ENCODE measurements at regions not wholly inside any gene's neighbourhood (a gene's known extent, or its start where the extent isn't known, plus 50 kb on each side); places are given as distances from the start of the nearest gene placed in this dataset.

- no peak for ATAC-seq (replicated peaks in 6 of 8)
- in situ Hi-C loops (cut with MboI; ENCODE audit: low pct_unique_long_range_greater_than_20kb in 2 of 9, low sequenced_read_pairs in 9 of 9, unreplicated experiment in 9 of 9): no loop called here
- peaks cover 0 to 10% of the 10 kb centered on the region in 2 donors for H3K4me1 ChIP-seq (replicated peaks in 1 of 2)
- H3K27ac ChIP-seq: no peak overlapping the region
- H3K4me3 ChIP-seq: no peak overlapping the region
- 0 to 100% (median 80%) methylated on average over 1 to 3 of the region's 3 CpGs; no CpG with 5 or more reads in 4 of the 10 experiments for WGBS, 10 experiments
Observed at GRCh38 chr17:33492731-33493265, 199.7 kb upstream of the ASIC2 start.

- Histone ChIP-seq H3K4me3 (no peak overlapping the region), H3K27ac (no peak overlapping the region), H3K4me1 (replicated peaks in 1 of 2) (peaks cover 0 to 10% of the 10 kb centered on the region in 2 donors)
- 38 to 89% (median 64%) methylated on average over 1 to 4 of the region's 5 CpGs for WGBS, 10 experiments
- no peak for ATAC-seq (replicated peaks in 6 of 8)
- in situ Hi-C loops (cut with MboI; ENCODE audit: low pct_unique_long_range_greater_than_20kb in 2 of 9, low sequenced_read_pairs in 9 of 9, unreplicated experiment in 9 of 9): no loop called here
Observed at GRCh38 chr17:33493566-33493965, 200.5 kb upstream of the ASIC2 start.

DNA sequence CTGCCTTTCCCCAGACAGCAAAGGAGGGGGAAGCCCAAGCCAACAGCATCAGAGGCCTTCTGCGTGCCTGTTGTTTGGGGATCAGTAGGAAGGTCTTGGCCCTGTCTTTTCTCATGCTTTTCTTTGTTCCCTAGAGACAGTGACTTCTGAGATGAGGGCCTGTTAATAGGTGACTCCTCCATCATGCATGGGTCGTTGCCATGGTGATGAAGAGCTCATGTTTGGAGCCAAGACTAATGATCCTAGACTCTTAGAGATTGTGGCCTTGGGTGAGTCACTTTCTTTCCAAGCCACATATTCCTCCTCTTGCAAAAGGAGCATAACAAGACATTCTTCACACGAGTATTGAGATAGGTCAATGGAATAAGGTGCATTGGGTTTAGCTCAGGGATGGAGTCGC is 201.1 kb upstream of the ASIC2 start:
- Histone ChIP-seq H3K4me1 (replicated peaks in 1 of 2) (peaks cover 0 to 10% of the 10 kb centered on the region in 2 donors), H3K4me3 (no peak overlapping the region), H3K27ac (no peak overlapping the region)
- WGBS, 10 experiments: 0 to 62% (median 48%) methylated on average over 1 to 4 of the region's 4 CpGs; no CpG with 5 or more reads in 1 of the 10 experiments
- in situ Hi-C loops (cut with MboI; ENCODE audit: low pct_unique_long_range_greater_than_20kb in 2 of 9, low sequenced_read_pairs in 9 of 9, unreplicated experiment in 9 of 9): no loop called here
- peak in 2 of 8 experiments; percentile 50 to 59 for ATAC-seq (replicated peaks in 6 of 8)

- in situ Hi-C loops (cut with MboI; ENCODE audit: low pct_unique_long_range_greater_than_20kb in 2 of 9, low sequenced_read_pairs in 9 of 9, unreplicated experiment in 9 of 9): no loop called here
- no peak for ATAC-seq (replicated peaks in 6 of 8)
- peaks cover 0 to 10% of the 10 kb centered on the region in 2 donors for H3K4me1 ChIP-seq (replicated peaks in 1 of 2)
- no peak overlapping the region for H3K27ac ChIP-seq
- WGBS, 10 experiments: 20 to 75% (median 47%) methylated on average over 2 to 3 of the region's 3 CpGs; no CpG with 5 or more reads in 6 of the 10 experiments
- H3K4me3 ChIP-seq: no peak overlapping the region
Observed at GRCh38 chr17:33497623-33498022, 204.5 kb upstream of the ASIC2 start.

DNA sequence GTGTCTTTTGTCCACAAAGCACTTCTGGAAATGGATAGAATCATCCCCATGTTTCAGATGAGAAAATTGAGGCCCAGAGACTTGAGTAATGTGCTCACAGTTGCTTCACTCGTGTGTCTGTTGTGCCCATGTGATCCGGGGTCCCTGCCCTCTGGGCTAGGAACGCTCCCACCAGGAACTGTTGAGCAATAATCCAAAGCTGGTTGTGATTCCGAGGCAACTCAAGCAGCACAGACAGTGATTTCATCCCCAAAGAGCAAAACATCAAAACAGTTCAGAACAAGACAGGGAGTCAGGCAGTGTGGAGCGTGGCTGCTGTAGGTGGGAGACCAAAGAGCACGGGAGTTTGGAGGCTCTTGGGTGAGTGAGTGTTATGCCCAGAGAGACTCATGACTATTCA is 205.0 kb upstream of the ASIC2 start:
- H3K4me3 ChIP-seq: no peak overlapping the region
- H3K4me1 ChIP-seq (replicated peaks in 1 of 2): peaks cover 0 to 10% of the 10 kb centered on the region in 2 donors
- 0 to 80% (median 75%) methylated on average over 1 to 4 of the region's 6 CpGs; no CpG with 5 or more reads in 3 of the 10 experiments for WGBS, 10 experiments
- in situ Hi-C loops (cut with MboI; ENCODE audit: low pct_unique_long_range_greater_than_20kb in 2 of 9, low sequenced_read_pairs in 9 of 9, unreplicated experiment in 9 of 9): no loop called here
- peak in 2 of 8 experiments; percentile 42 to 55 for ATAC-seq (replicated peaks in 6 of 8)
- H3K27ac ChIP-seq: no peak overlapping the region

DNA sequence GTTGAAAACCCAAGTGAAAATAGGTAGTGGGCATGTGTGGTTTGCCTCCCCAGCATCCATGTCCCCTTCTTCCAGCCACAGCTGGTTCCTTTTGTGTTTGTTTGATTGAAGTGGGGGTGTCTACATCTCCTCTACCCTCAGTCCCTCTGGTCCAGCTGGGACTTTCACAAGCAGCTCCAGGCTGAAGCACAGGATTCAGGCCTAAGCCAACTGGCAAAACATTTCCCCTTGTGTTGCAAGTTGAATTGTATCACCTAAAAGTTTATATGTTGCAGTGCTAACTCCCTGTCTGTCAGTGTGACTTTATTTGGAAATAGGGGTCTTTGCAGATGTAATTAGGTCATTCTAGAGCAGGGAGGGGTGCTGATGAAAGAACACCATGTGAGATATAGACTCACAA is 205.9 kb upstream of the ASIC2 start:
- H3K4me3 ChIP-seq: no peak overlapping the region
- H3K27ac ChIP-seq: no peak overlapping the region
- H3K4me1 ChIP-seq (replicated peaks in 1 of 2): peaks cover 0 to 3% of the 10 kb centered on the region in 2 donors
- ATAC-seq (replicated peaks in 6 of 8): no peak
- in situ Hi-C loops (cut with MboI; ENCODE audit: low pct_unique_long_range_greater_than_20kb in 2 of 9, low sequenced_read_pairs in 9 of 9, unreplicated experiment in 9 of 9): no loop called here

- ATAC-seq (replicated peaks in 6 of 8): peak in 2 of 8 experiments; percentile 40 to 67
- Histone ChIP-seq H3K4me1 (replicated peaks in 1 of 2) (no peaks in the 10 kb centered on the region), H3K4me3 (no peak overlapping the region), H3K27ac (no peak overlapping the region)
- in situ Hi-C loops (cut with MboI; ENCODE audit: low pct_unique_long_range_greater_than_20kb in 2 of 9, low sequenced_read_pairs in 9 of 9, unreplicated experiment in 9 of 9): loop anchor here in 3 of 9 experiments (25.0 kb wide), 3 partner anchors 112 to 463 kb away; no protein-coding TSS in a partner anchor
- WGBS, 10 experiments: 6 to 93% (median 58%) methylated on average over 1 to 2 of the region's 3 CpGs; no CpG with 5 or more reads in 1 of the 10 experiments
Observed at GRCh38 chr17:33500151-33500550, 207.1 kb upstream of the ASIC2 start.

GRCh38 chr17:33501185-33501584 is 208.1 kb upstream of the ASIC2 start:
- Histone ChIP-seq H3K4me1 (replicated peaks in 1 of 2) (no peaks in the 10 kb centered on the region), H3K4me3 (no peak overlapping the region), H3K27ac (no peak overlapping the region)
- ATAC-seq (replicated peaks in 6 of 8): peak in 1 of 8 experiments; percentile 6
- in situ Hi-C loops (cut with MboI; ENCODE audit: low pct_unique_long_range_greater_than_20kb in 2 of 9, low sequenced_read_pairs in 9 of 9, unreplicated experiment in 9 of 9): loop anchor here in 3 of 9 experiments (25.0 kb wide), 3 partner anchors 111 to 464 kb away; no protein-coding TSS in a partner anchor
- WGBS, 10 experiments: 52 to 89% (median 70%) methylated on average over 1 to 6 of the region's 6 CpGs; no CpG with 5 or more reads in 4 of the 10 experiments

- peak in 1 of 8 experiments; percentile 15 for ATAC-seq (replicated peaks in 6 of 8)
- H3K27ac ChIP-seq: no peak overlapping the region
- no peaks in the 10 kb centered on the region for H3K4me1 ChIP-seq (replicated peaks in 1 of 2)
- WGBS, 10 experiments: 71 to 100% (median 82%) methylated on average over 1 to 2 of the region's 2 CpGs; no CpG with 5 or more reads in 4 of the 10 experiments
- in situ Hi-C loops (cut with MboI; ENCODE audit: low pct_unique_long_range_greater_than_20kb in 2 of 9, low sequenced_read_pairs in 9 of 9, unreplicated experiment in 9 of 9): loop anchor here in 3 of 9 experiments (25.0 kb wide), 3 partner anchors 108 to 467 kb away; no protein-coding TSS in a partner anchor
- H3K4me3 ChIP-seq: no peak overlapping the region
Observed at GRCh38 chr17:33504571-33504970, 211.5 kb upstream of the ASIC2 start.

DNA sequence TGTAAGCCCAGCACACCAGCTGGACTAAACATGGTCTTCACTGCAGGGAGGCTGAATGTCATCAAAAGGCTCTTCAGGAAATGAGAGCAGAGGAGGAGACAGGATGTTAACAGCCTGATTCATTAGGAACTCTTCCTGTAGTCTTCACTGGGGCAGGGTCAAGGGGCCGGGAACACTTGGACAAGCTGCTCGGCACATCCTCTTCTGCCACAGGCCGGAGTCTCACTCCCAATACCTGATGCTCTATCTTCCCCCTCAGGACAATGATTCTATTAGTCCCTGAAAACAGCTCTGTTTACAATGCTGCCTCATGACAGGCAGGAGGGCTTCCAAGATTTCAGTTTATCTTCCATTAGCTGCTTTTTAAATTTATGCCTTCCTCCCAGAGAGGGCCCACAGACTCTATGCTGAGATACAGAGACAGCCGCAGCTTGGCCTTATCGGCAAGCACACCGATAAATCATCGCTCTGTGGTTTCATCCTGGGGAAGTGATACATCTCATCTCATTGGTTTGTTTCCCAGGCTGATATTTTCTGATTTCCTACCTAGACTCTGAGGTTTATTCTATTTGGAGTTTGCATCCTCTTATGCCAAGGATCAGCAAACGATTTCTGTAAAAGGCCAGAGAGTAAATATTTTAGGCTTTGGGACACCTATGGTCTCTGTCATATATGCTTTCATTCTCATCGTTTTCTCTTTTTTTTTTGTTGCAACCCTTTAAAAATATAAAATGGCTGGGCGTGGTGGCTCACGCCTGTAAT is 214.0 kb upstream of the ASIC2 start:
- no peak overlapping the region for H3K27ac ChIP-seq
- peak in 4 of 8 experiments; percentile 16 to 70 (median 38) for ATAC-seq (replicated peaks in 6 of 8)
- in situ Hi-C loops (cut with MboI; ENCODE audit: low pct_unique_long_range_greater_than_20kb in 2 of 9, low sequenced_read_pairs in 9 of 9, unreplicated experiment in 9 of 9): loop anchor here in 3 of 9 experiments (25.0 kb wide), 3 partner anchors 105 to 470 kb away; no protein-coding TSS in a partner anchor
- H3K4me3 ChIP-seq: no peak overlapping the region
- H3K4me1 ChIP-seq (replicated peaks in 1 of 2): no peaks in the 10 kb centered on the region
- WGBS, 10 experiments: 63 to 84% (median 74%) methylated on average over 4 to 11 of the region's 11 CpGs; no CpG with 5 or more reads in 1 of the 10 experiments

DNA sequence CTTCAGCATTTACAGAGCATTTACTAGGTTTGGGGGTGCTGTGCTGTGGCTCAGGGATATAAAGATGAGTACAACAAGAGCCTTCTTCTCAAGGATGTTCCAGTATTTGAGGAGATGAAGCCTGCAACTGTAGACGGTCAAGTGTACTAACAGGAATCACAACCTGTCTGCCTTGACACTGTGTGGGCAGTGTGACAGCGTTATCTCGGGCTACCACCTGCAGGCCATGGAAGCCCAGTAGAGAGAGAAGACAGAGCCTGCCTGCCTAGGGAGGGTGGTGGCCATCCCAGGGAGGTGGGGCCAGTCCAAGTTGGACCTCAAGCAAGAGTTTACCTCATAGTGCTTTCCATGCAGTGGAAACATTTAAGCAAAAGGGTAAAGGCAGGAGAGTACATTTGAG is 215.1 kb upstream of the ASIC2 start:
- WGBS, 10 experiments: 18 to 94% (median 82%) methylated on average over 2 to 3 of the region's 3 CpGs; no CpG with 5 or more reads in 5 of the 10 experiments
- H3K4me3 ChIP-seq: no peak overlapping the region
- in situ Hi-C loops (cut with MboI; ENCODE audit: low pct_unique_long_range_greater_than_20kb in 2 of 9, low sequenced_read_pairs in 9 of 9, unreplicated experiment in 9 of 9): loop anchor here in 3 of 9 experiments (25.0 kb wide), 3 partner anchors 104 to 471 kb away; no protein-coding TSS in a partner anchor
- H3K4me1 ChIP-seq (replicated peaks in 1 of 2): no peaks in the 10 kb centered on the region
- ATAC-seq (replicated peaks in 6 of 8): no peak
- no peak overlapping the region for H3K27ac ChIP-seq

DNA sequence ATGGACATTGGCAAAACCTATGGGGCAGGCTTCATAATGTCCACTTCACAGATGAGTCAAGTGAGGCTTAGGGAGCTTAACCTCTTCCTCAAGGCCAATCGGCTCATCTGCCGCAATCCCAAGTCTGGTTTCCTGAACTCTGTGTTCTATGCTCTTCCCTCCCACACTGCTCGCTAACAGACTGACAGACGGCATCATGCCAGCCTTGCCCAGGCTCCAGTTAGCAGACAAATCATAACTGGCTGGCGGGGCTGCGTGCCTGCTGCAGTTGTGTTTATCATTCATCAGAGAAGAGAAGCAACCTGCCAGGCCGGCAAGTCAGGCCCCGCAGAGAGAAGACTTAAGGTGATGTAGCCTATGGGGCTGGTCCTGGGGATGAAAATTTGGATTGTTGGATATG is 216.2 kb upstream of the ASIC2 start:
- 0 to 100% (median 74%) methylated on average over 1 to 8 of the region's 8 CpGs; no CpG with 5 or more reads in 2 of the 10 experiments for WGBS, 10 experiments
- Histone ChIP-seq H3K4me3 (no peak overlapping the region), H3K4me1 (replicated peaks in 1 of 2) (no peaks in the 10 kb centered on the region), H3K27ac (no peak overlapping the region)
- no peak for ATAC-seq (replicated peaks in 6 of 8)
- in situ Hi-C loops (cut with MboI; ENCODE audit: low pct_unique_long_range_greater_than_20kb in 2 of 9, low sequenced_read_pairs in 9 of 9, unreplicated experiment in 9 of 9): loop anchor here in 3 of 9 experiments (25.0 kb wide), 3 partner anchors 103 to 472 kb away; no protein-coding TSS in a partner anchor

DNA sequence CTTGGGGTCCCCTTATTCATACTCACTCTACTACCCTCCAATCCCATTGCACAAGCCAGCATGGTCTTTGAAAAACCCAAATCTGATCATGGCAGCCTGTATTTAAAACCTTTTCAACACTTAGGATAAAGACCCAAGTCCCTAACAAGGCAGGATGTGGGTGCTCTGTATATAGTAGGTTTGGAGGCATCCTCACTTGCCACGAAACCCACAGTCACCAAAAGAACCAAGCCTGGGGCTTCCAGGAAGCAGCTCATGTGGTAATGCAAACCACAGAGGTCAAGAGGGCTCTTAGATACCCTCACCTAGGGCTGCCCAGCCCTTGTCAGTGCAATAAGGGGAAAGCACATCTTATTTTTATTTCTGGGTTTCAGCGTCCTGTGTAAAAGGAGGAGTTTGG is 218.6 kb upstream of the ASIC2 start:
- no peak for ATAC-seq (replicated peaks in 6 of 8)
- H3K27ac ChIP-seq: no peak overlapping the region
- in situ Hi-C loops (cut with MboI; ENCODE audit: low pct_unique_long_range_greater_than_20kb in 2 of 9, low sequenced_read_pairs in 9 of 9, unreplicated experiment in 9 of 9): loop anchor here in 3 of 9 experiments (25.0 kb wide), 3 partner anchors 101 to 474 kb away; no protein-coding TSS in a partner anchor
- H3K4me3 ChIP-seq: no peak overlapping the region
- 33 to 80% (median 61%) methylated on average over 1 to 2 of the region's 2 CpGs; no CpG with 5 or more reads in 2 of the 10 experiments for WGBS, 10 experiments
- H3K4me1 ChIP-seq (replicated peaks in 1 of 2): no peaks in the 10 kb centered on the region
